NB4 (cell line): ENCODE measurements at regions not wholly inside any gene's neighbourhood (a gene's known extent, or its start where the extent isn't known, plus 50 kb on each side); places are given as distances from the start of the nearest gene placed in this dataset.

Experiments
- CTCF ChIP-seq: IDR thresholded peaks from one replicate; pipeline ENCODE4 v1.5.1; 2012; ENCODE audit warnings: low read depth, low read length
- MAX ChIP-seq: IDR thresholded peaks from 2 replicates; pipeline ENCODE4 v1.6.1; 2011; ENCODE audit warnings: low read depth, low read length

- no peak for TF ChIP-seq MAX
- no peak for TF ChIP-seq CTCF
Measured at GRCh38 chr2:220422676-220423075, 795.2 kb downstream of the SLC4A3 start.
